K562 (cell line): ENCODE measurements at regions not wholly inside any gene's neighbourhood (a gene's known extent, or its start where the extent isn't known, plus 50 kb on each side); places are given as distances from the start of the nearest gene placed in this dataset.

Experiments
- ATAC-seq: fragments of 200-7000 bp; cut with Tn5 transposase; 3 replicates; pipeline ENCODE4 v1.9.1; 2020; ENCODE audit warnings: moderate library complexity
- BruUV-seq: library from RNA; stranded (reverse); fragments of 400-500 nt; replicated peaks from 2 replicates; lab custom pipeline; 2021; lab: Mats Ljungman, UMichigan
- CTCF ChIA-PET: fragments of 300-600 bp; formaldehyde crosslinking; extraction: SDS; loops from one replicate; lab custom pipeline; 2021; ENCODE audit warnings: low intra/inter-chr PET ratio; lab: Yijun Ruan, JAX
- POLR2A ChIA-PET: fragments of 300-600, 350-650 bp; sonication (Branson Sonifier 250); formaldehyde crosslinking; extraction: SDS; loops from one replicate; lab custom pipeline; 2021; ENCODE audit warnings: antibody characterized with exemption, inconsistent platforms; lab: Yijun Ruan, JAX
- DNase-seq, 4 experiments: peaks; one replicate each; pipeline versions ENCODE4 v3.0.0 to v3.0.0-alpha.2; 2011 to 2018; ENCODE audit warnings: low spot score in 3 of 4, mixed read lengths in 3 of 4; ENCODE audit errors: extremely low read depth in 1 of 4
- FAIRE-seq: peaks from 2 replicates; lab custom pipeline; 2011; peaks lifted over from hg19 to GRCh38; lab: Jason Lieb, UNC
- H2AFZ ChIP-seq: 2 replicates; pipeline ENCODE4 v1.6.0; 2011; ENCODE audit warnings: low read depth, low read length, control low read depth, inconsistent platforms
- H3K27ac ChIP-seq: fragments of 200-600 bp; 3 replicates; pipeline ENCODE4 v1.8.0; 2011; ENCODE audit warnings: low read depth, mild to moderate bottlenecking, control low read depth, inconsistent platforms, low read length, moderate library complexity, mixed read lengths; ENCODE audit errors: extremely low read depth
- H3K27me3 ChIP-seq, 2 experiments: fragments of 300-600 bp in 1 of 2; 2 replicates in 1 of 2; 3 replicates in 1 of 2; pipeline versions ENCODE4 v1.6.0 to v1.8.0; 2011; ENCODE audit warnings: inconsistent platforms in 2 of 2, low read length in 2 of 2, mild to moderate bottlenecking in 1 of 2, mixed read lengths in 1 of 2, moderate library complexity in 1 of 2; ENCODE audit not compliant: control insufficient read depth in 2 of 2, insufficient read depth in 2 of 2
- H3K36me3 ChIP-seq: fragments of 300-600 bp; 3 replicates; pipeline ENCODE4 v1.8.0; 2011; ENCODE audit warnings: mild to moderate bottlenecking, low read length, inconsistent platforms; ENCODE audit not compliant: control insufficient read depth, insufficient read depth
- H3K4me1 ChIP-seq, 2 experiments: fragments of 200-600 bp in 1 of 2; replicated peaks in 1 of 2; 2 replicates in 1 of 2; 3 replicates in 1 of 2; pipeline versions ENCODE4 v1.5.1 to v1.8.0; 2011; ENCODE audit warnings: inconsistent platforms in 2 of 2, low read length in 2 of 2, mild to moderate bottlenecking in 1 of 2, mixed read lengths in 1 of 2, moderate library complexity in 1 of 2; ENCODE audit not compliant: control insufficient read depth in 2 of 2, insufficient read depth in 2 of 2
- H3K4me2 ChIP-seq: 2 replicates; pipeline ENCODE4 v1.6.1; 2011; ENCODE audit warnings: low read length, control low read depth, inconsistent platforms, mixed read lengths; ENCODE audit not compliant: insufficient read depth
- H3K4me3 ChIP-seq: fragments of 200-600 bp; sonication (generic), shearing (Covaris generic); 2 replicates; pipeline ENCODE4 v1.5.1; 2016; ENCODE audit warnings: control low read depth, inconsistent platforms
- H3K79me2 ChIP-seq: fragments of 200-600 bp; 3 replicates; pipeline ENCODE4 v1.8.0; 2011; ENCODE audit warnings: low read length, inconsistent platforms; ENCODE audit not compliant: control insufficient read depth, insufficient read depth
- H3K9ac ChIP-seq, 2 experiments: 2 replicates each; pipeline versions ENCODE4 v1.6.0 to v1.6.1; 2011; ENCODE audit warnings: low read depth in 2 of 2, low read length in 2 of 2, control low read depth in 1 of 2, inconsistent platforms in 1 of 2, mild to moderate bottlenecking in 1 of 2, mixed read lengths in 1 of 2; ENCODE audit not compliant: insufficient read depth in 1 of 2
- H3K9me1 ChIP-seq: one replicate; pipeline ENCODE4 v1.6.0; 2011; ENCODE audit warnings: inconsistent platforms, mild to moderate bottlenecking, low read length, moderate library complexity; ENCODE audit not compliant: control insufficient read depth, insufficient read depth
- H3K9me3 ChIP-seq: replicated peaks from 2 replicates; pipeline ENCODE4 v1.5.1; 2011; ENCODE audit warnings: low read depth, low read length, inconsistent platforms; ENCODE audit not compliant: control insufficient read depth, insufficient read depth
- H4K20me1 ChIP-seq: replicated peaks from 2 replicates; pipeline ENCODE4 v1.6.1; 2011; ENCODE audit warnings: low read length, inconsistent platforms, mixed read lengths; ENCODE audit not compliant: control insufficient read depth, insufficient read depth
- CBX5 ChIP-seq: IDR thresholded peaks from 2 replicates; pipeline ENCODE4 v1.6.1; 2014; ENCODE audit warnings: low read depth, borderline replicate concordance
- CC2D1A ChIP-seq: fragments of 450-650 bp; IDR thresholded peaks from 2 replicates; pipeline ENCODE4 v1.6.1; 2017; ENCODE audit warnings: mild to moderate bottlenecking
- CEBPB ChIP-seq: fragments of 450-650 bp; IDR thresholded peaks from 2 replicates; pipeline ENCODE4 v1.6.1; 2016; ENCODE audit warnings: missing genetic modification characterization, missing compliant biosample characterization
- FOXJ2 ChIP-seq: fragments of 200-800 bp; sonication (Bioruptor generic); IDR thresholded peaks from 2 replicates; pipeline ENCODE4 v1.6.1; 2016; ENCODE audit warnings: missing genetic modification characterization, missing compliant biosample characterization
- KLF13 ChIP-seq: fragments of 450-650 bp; IDR thresholded peaks from 2 replicates; pipeline ENCODE4 v1.6.1; 2016; ENCODE audit warnings: missing genetic modification characterization, low read depth, mild to moderate bottlenecking, missing compliant biosample characterization, moderate library complexity, borderline replicate concordance
- NR2C1 ChIP-seq, 2 experiments: fragments of 450-650 bp; IDR thresholded peaks; 2 replicates each; pipeline ENCODE4 v1.6.1; 2017; ENCODE audit warnings: mild to moderate bottlenecking in 2 of 2, antibody characterized with exemption in 1 of 2, inconsistent platforms in 1 of 2, missing compliant biosample characterization in 1 of 2, missing genetic modification characterization in 1 of 2
- ZNF41 ChIP-seq: fragments of 250-450 bp; sonication (Bioruptor Pico); conservative IDR thresholded peaks from 2 replicates; pipeline ENCODE4 v1.4.0; 2020; ENCODE audit warnings: mild to moderate bottlenecking
- WGBS: fragments of 100-300 bp; shearing (Covaris generic); methylation state at CpG from one replicate; pipeline ENCODE4 v1.1.6; 2016; ENCODE audit warnings: low coverage, mixed read lengths; ENCODE audit not compliant: insufficient coverage; ENCODE audit errors: missing lambda C conversion rate; 5-methylcytosine and 5-hydroxymethylcytosine counted together
- in situ Hi-C: fragments of 300-500 bp; cut with MboI; formaldehyde crosslinking; loops from 4 replicates; pipeline ENCODE4 v1.15.0; 2018; ENCODE audit warnings: inconsistent platforms, mixed read lengths
- intact Hi-C: fragments of 100-400 bp; cut with micrococcal nuclease; formaldehyde crosslinking; loops from 2 replicates; pipeline ENCODE4 v1.14.2; 2022
- TF ChIP-seq, protein P1 (sequence below): fragments of 250-450 bp; sonication (Bioruptor Pico); IDR thresholded peaks from 2 replicates; pipeline ENCODE4 v1.9.0; 2021; ENCODE audit warnings: mild to moderate bottlenecking
- TF ChIP-seq, protein P2 (sequence below): sonication (generic); formaldehyde crosslinking; IDR thresholded peaks from 2 replicates; pipeline ENCODE4 v1.5.0; 2020; ENCODE audit warnings: missing genetic modification reagents
- TF ChIP-seq, protein P3 (sequence below): IDR thresholded peaks from 2 replicates; pipeline ENCODE4 v1.6.1; 2016; ENCODE audit warnings: missing genetic modification characterization, missing compliant biosample characterization

DNA sequence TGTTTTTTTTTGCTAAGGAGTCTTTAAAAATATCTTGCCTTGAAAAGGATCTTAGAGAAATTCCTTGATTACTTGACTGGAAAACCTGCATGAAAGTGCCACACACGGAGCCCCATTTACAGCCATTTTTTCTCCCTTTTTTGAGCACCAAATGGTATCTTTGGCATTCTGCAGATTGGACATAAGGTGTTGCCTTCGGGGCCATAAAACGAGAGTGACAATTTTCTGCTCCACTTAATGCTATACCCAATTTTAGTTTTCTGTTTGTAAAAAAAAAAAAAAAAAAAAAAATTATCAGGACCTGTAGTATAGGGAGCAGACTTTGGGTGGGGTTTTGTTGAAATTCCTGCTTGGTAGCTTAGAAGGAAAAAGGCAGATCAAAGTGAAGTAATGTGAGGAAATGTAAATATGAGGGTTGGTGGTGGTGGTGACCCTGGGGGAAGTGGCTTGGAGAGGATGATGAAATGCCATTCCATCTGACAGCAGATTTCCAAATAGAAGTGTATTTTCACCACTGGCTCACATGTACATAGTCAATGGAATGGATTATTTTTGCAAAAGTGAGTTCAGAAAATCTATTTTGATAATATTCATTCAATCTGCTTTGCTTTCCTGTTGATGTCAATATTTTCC is 212.1 kb upstream of the SOX4 start:
- CTCF ChIA-PET = no interaction called here
- no peaks in the 10 kb centered on the region for H3K36me3 ChIP-seq
- FAIRE-seq = no peak

More for the DNA sequence above, 212.1 kb upstream of the SOX4 start:
- Histone ChIP-seq H3K4me1 (no peaks in the 10 kb centered on the region), H3K9me3 (no peaks in the 10 kb centered on the region), H3K9ac (no peak overlapping the region), H3K9me1 (no peaks in the 10 kb centered on the region), H3K27ac (no peak overlapping the region), H3K27me3 (peaks cover 13 to 40% of the 10 kb centered on the region in 2 experiments), H3K4me2 (no peak overlapping the region), H3K4me3 (no peak overlapping the region), H4K20me1 (no peaks in the 10 kb centered on the region; the same call in 1 of the 2 replicates), H3K79me2 (no peaks in the 10 kb centered on the region), H2AFZ (no peak overlapping the region)
- ATAC-seq = no peak
- WGBS = 0% methylated on average over 3 of the region's 3 CpGs
- no TSS peak for BruUV-seq
- POLR2A ChIA-PET = interaction anchor here (1.3 kb wide), 1 partner anchor 12 kb away, joined by 3 read pairs; no protein-coding TSS in a partner anchor
- no peak for TF ChIP-seq FOXJ2
- no peak for TF ChIP-seq CEBPB (tag)
- TF ChIP-seq, protein P1, sequence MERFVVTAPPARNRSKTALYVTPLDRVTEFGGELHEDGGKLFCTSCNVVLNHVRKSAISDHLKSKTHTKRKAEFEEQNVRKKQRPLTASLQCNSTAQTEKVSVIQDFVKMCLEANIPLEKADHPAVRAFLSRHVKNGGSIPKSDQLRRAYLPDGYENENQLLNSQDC = no peak
- TF ChIP-seq, protein P2, sequence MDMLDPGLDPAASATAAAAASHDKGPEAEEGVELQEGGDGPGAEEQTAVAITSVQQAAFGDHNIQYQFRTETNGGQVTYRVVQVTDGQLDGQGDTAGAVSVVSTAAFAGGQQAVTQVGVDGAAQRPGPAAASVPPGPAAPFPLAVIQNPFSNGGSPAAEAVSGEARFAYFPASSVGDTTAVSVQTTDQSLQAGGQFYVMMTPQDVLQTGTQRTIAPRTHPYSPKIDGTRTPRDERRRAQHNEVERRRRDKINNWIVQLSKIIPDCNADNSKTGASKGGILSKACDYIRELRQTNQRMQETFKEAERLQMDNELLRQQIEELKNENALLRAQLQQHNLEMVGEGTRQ (CRISPR knock-in tag) = no peak
- TF ChIP-seq KLF13 (tag) = no peak
- TF ChIP-seq ZNF41 (CRISPR knock-in tag) = no peak
- no peak for TF ChIP-seq CBX5
- TF ChIP-seq CC2D1A = no peak
- TF ChIP-seq, protein P3, sequence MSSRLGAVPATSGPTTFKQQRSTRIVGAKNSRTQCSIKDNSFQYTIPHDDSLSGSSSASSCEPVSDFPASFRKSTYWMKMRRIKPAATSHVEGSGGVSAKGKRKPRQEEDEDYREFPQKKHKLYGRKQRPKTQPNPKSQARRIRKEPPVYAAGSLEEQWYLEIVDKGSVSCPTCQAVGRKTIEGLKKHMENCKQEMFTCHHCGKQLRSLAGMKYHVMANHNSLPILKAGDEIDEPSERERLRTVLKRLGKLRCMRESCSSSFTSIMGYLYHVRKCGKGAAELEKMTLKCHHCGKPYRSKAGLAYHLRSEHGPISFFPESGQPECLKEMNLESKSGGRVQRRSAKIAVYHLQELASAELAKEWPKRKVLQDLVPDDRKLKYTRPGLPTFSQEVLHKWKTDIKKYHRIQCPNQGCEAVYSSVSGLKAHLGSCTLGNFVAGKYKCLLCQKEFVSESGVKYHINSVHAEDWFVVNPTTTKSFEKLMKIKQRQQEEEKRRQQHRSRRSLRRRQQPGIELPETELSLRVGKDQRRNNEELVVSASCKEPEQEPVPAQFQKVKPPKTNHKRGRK (tag) = no peak
- TF ChIP-seq NR2C1 (IDR thresholded peaks at IDR 0.05) = no peak
- TF ChIP-seq NR2C1 (tag; IDR thresholded peaks at IDR 0.05) = no peak
- DNase-seq = no peak
- intact Hi-C loops = no loop called here
- in situ Hi-C loops = no loop called here
